Lung (tissue), 11 donors: ENCODE measurements at regions not wholly inside any gene's neighbourhood (a gene's known extent, or its start where the extent isn't known, plus 50 kb on each side); places are given as distances from the start of the nearest gene placed in this dataset.

ENCODE experiments used
- ATAC-seq: fragments of 200-7000 bp; cut with Tn5 transposase; one replicate; pipeline ENCODE4 v1.9.1; 2020; ENCODE audit warnings: moderate number of reproducible peaks; ENCODE audit not compliant: insufficient read depth, low FRiP score
- DNase-seq, 3 donors: peaks; one replicate each; pipeline ENCODE4 v3.0.0-alpha.2; 2013 to 2017
- H3K27ac ChIP-seq, 2 donors: one replicate each; pipeline ENCODE4 v1.5.1; 2013; ENCODE audit warnings: mild to moderate bottlenecking in 2 of 2, moderate library complexity in 2 of 2, control low read depth in 1 of 2, inconsistent platforms in 1 of 2, low read depth in 1 of 2, low read length in 1 of 2
- H3K27me3 ChIP-seq, 3 donors: one replicate each; pipeline ENCODE4 v1.5.1; 2013; ENCODE audit warnings: low read length in 2 of 3; ENCODE audit not compliant: control insufficient read depth in 3 of 3, insufficient read depth in 3 of 3
- H3K36me3 ChIP-seq, 4 donors: one replicate each; pipeline ENCODE4 v1.5.1; 2013; ENCODE audit warnings: low read length in 4 of 4, mild to moderate bottlenecking in 1 of 4, moderate library complexity in 1 of 4; ENCODE audit not compliant: control insufficient read depth in 4 of 4, insufficient read depth in 4 of 4
- H3K4me1 ChIP-seq, 5 donors: one replicate each; pipeline ENCODE4 v1.5.1; 2013; ENCODE audit warnings: low read length in 5 of 5, mild to moderate bottlenecking in 2 of 5, moderate library complexity in 1 of 5; ENCODE audit not compliant: control insufficient read depth in 5 of 5, insufficient read depth in 5 of 5
- H3K4me3 ChIP-seq: one replicate; pipeline ENCODE4 v1.5.1; 2013; ENCODE audit warnings: mild to moderate bottlenecking, control low read depth, moderate library complexity
- H3K9ac ChIP-seq, 2 donors: one replicate each; pipeline ENCODE4 v1.5.1; 2013; ENCODE audit warnings: low read length in 2 of 2, control low read depth in 1 of 2; ENCODE audit not compliant: insufficient read depth in 1 of 2
- H3K9me3 ChIP-seq, 4 donors: one replicate each; pipeline ENCODE4 v1.5.1; 2013; ENCODE audit warnings: low read length in 3 of 4, mild to moderate bottlenecking in 1 of 4, moderate library complexity in 1 of 4; ENCODE audit not compliant: control insufficient read depth in 4 of 4, insufficient read depth in 3 of 4
- CTCF ChIP-seq: IDR thresholded peaks from 2 replicates; pipeline ENCODE4 v1.5.1; 2012; ENCODE audit warnings: mild to moderate bottlenecking; ENCODE audit errors: control extremely low read depth, extremely low read depth
- WGBS, 2 donors: extraction: QIAGEN DNeasy Blood & Tissue Kit; methylation state at CpG; one replicate each; pipeline ENCODE4 v1.1.7; 2013; 5-methylcytosine and 5-hydroxymethylcytosine counted together
- donor health status: control.
- donor health status: control.
- donor health status: Bipolar disorder and iron deficiency.
- donor health status: healthy.
- donor health status: DM: yes; HTN: yes; CAD: no.

GRCh38 chr2:193348055-193348454 lies 1153.3 kb upstream of the TMEFF2 start:
- H3K9ac ChIP-seq, result no peak overlapping the region

DNA sequence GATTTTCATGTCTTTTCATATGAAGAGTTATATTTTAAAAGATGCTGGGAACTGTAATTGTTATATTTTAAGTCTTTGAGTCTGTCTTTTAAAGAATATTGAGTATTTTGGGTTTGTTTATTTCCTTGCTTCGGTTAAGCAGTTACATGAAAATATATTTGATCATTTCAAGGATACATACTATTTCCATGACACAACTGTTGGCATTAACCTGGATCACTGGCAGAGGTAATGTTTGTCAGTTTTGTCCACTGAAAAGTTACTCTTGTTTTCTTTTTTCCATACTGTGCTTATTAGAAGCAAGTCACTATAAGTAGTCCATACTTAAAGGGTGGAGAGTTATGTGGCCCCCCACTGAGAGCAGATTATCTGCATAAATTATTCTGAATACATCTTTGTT lies 1142.0 kb upstream of the TMEFF2 start:
- TF ChIP-seq CTCF, result no peak
- Histone ChIP-seq H3K9me3 (no peaks in the 10 kb centered on the region), H3K4me3 (no peak overlapping the region), H3K9ac (no peak overlapping the region), H3K27me3 (no peaks in the 10 kb centered on the region), H3K36me3 (no peaks in the 10 kb centered on the region), H3K4me1 (no peaks in the 10 kb centered on the region), H3K27ac (no peak overlapping the region)
- DNase-seq (no peak), ATAC-seq (no peak)
- WGBS, 2 donors, result 79 to 85% methylated on average over 1 of the region's 1 CpG

More at GRCh38 chr2:193348055-193348454, 1153.3 kb upstream of the TMEFF2 start:
- no peak overlapping the region for H3K4me3 ChIP-seq
- WGBS, 2 donors, result 83 to 84% methylated on average over 2 of the region's 2 CpGs
- no peak for DNase-seq
- no peaks in the 10 kb centered on the region for H3K9me3 ChIP-seq
- H3K36me3 ChIP-seq, result no peaks in the 10 kb centered on the region
- no peaks in the 10 kb centered on the region for H3K27me3 ChIP-seq
- ATAC-seq, result no peak
- TF ChIP-seq CTCF, result no peak
- H3K4me1 ChIP-seq, result no peaks in the 10 kb centered on the region
- H3K27ac ChIP-seq, result no peak overlapping the region

DNA sequence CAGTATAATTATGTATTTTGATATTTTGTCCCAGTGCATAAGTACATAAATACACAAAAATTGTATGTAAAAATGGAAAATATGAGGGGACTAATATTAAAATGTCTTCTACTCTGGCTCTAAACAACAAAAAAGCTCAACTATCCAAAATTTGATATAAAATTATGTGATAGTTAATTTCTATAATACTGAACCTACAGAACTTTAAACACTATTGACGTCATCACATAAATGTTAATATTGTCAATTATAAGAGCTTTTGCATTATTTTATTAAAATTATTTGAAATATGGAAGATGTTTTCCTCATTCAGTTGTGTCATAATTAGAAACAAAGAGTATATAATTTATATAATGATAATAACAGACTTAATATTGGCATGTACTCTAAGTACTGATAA lies 1139.7 kb upstream of the TMEFF2 start:
- Histone ChIP-seq H3K36me3 (no peaks in the 10 kb centered on the region), H3K4me3 (no peak overlapping the region), H3K9ac (no peak overlapping the region), H3K27ac (no peak overlapping the region), H3K9me3 (no peaks in the 10 kb centered on the region), H3K4me1 (no peaks in the 10 kb centered on the region), H3K27me3 (no peaks in the 10 kb centered on the region)
- 87 to 88% methylated on average over 1 of the region's 1 CpG for WGBS, 2 donors
- ATAC-seq (no peak), DNase-seq (no peak)
- no peak for TF ChIP-seq CTCF

DNA sequence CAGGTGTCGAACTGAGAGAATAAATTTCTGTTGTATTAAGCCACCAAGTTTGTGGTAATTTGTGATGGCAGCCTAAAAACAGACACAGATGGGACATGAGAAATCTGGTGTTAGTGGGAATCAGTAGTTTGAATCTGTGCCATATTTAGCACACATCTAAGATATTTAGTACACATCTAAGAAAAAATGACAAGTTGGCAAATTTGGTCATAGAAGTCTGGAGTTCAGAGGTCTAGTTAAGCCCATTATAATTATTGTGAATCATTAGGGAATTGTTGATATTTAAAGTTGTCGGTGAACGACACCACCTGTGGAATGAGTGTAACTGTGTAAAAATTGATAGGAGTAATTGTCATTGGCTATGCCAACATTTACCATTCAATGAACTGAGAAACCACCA lies 1138.8 kb upstream of the TMEFF2 start:
- Histone ChIP-seq H3K9me3 (no peaks in the 10 kb centered on the region), H3K36me3 (no peaks in the 10 kb centered on the region), H3K27me3 (no peaks in the 10 kb centered on the region), H3K4me3 (no peak overlapping the region), H3K4me1 (no peaks in the 10 kb centered on the region), H3K27ac (no peak overlapping the region), H3K9ac (no peak overlapping the region)
- DNase-seq, result no peak
- WGBS, 2 donors, result 92% methylated on average over 3 of the region's 3 CpGs
- no peak for TF ChIP-seq CTCF
- ATAC-seq, result no peak
